Psoas muscle (tissue), 7 donors: ENCODE measurements at regions not wholly inside any gene's neighbourhood (a gene's known extent, or its start where the extent isn't known, plus 50 kb on each side); places are given as distances from the start of the nearest gene placed in this dataset.

ENCODE experiments used
- ATAC-seq, 4 donors: fragments of 200-7000 bp; cut with Tn5 transposase; one replicate each; pipeline ENCODE4 v1.9.1; 2020; ENCODE audit warnings: moderate library complexity in 3 of 4, mild to moderate bottlenecking in 2 of 4
- DNase-seq, 2 donors: peaks; one replicate each; pipeline ENCODE4 v3.0.0-alpha.2; 2020
- H3K27ac ChIP-seq: fragments of 200-600 bp; one replicate; pipeline ENCODE4 v1.8.0; 2022
- H3K27me3 ChIP-seq, 3 donors: fragments of 200-600 bp in 1 of 3; one replicate each; pipeline versions ENCODE4 v1.6.1 to v1.8.0; 2013 to 2022; ENCODE audit warnings: low read length in 2 of 3, mild to moderate bottlenecking in 2 of 3, moderate library complexity in 1 of 3; ENCODE audit not compliant: insufficient read depth in 3 of 3
- H3K36me3 ChIP-seq, 2 donors: fragments of 200-600 bp in 1 of 2; one replicate each; pipeline versions ENCODE4 v1.6.1 to v1.8.0; 2013 to 2022; ENCODE audit warnings: low read depth in 1 of 2, mild to moderate bottlenecking in 1 of 2, moderate library complexity in 1 of 2; ENCODE audit not compliant: insufficient read depth in 1 of 2
- H3K4me1 ChIP-seq: fragments of 200-600 bp; one replicate; pipeline ENCODE4 v1.8.0; 2022
- H3K4me3 ChIP-seq: fragments of 200-600 bp; one replicate; pipeline ENCODE4 v1.8.0; 2022; ENCODE audit warnings: mild to moderate bottlenecking
- H3K9me3 ChIP-seq: fragments of 200-600 bp; one replicate; pipeline ENCODE4 v1.8.0; 2022
- WGBS, 3 donors: extraction: QIAGEN DNeasy Blood & Tissue Kit; methylation state at CpG; one replicate each; pipeline versions ENCODE4 v1.1.6 to v1.1.7; 2013; 5-methylcytosine and 5-hydroxymethylcytosine counted together
- intact Hi-C, 2 donors: fragments of 100-400 bp; cut with DNase I; formaldehyde crosslinking; loops; one replicate each; pipeline versions ENCODE4 v1.11.0 to v1.14.2; 2022
- TF ChIP-seq, protein P1 (sequence below): fragments of 200-600 bp; IDR thresholded peaks from one replicate; pipeline ENCODE4 v1.8.0; 2022; ENCODE audit warnings: antibody characterized with exemption
- donor health status: healthy with polysubstance abuse.
- donor health status: DM: no; HTN: no; CAD: no; lungs with moderate emphysema.
- donor health status: Bipolar disorder and iron deficiency.
- donor health status: healthy.
- donor health status: DM: yes; HTN: yes; CAD: no.
- donor health status: DM: no; HTN: no; CAD: no.
- donor health status: DM: yes; HTN: yes; CAD: no.

DNA sequence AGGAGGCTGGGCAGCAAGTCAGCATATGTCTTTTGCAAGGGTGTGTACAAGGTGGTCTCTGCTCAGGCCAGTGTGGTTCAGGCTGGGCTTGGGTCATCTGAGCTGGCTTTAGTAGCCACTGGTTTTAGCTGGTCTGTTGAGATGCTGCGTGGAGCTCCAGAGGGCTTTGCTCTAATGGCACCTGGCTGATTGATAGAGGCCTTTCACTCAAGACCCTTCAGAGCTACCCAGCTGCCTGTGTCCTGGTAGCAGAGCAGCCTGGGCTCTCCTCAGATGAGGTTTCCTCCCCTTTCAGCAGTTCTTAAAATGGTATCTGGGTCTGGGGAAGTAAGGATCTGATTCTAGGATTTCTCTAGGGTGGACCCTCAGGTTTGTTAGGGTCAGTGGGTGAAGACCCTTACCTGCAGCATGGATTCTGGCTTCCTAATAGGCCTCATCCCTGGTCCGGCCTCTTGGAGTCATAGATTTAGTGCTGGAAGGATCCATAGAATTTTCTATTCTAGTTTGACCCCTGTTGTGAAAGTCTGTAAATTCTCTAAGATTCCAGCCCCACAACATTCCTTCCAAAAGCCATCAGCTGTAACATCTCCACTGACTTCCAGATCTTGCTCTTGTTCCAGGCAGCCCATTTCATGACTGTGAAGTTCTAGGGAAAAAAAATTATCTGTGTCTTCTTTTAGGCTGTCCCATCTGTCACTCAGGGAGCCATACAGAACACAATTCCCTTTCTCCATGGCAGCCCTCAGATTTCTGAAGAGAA lies 190.2 kb upstream of the ZBED5 start:
- H3K9me3 ChIP-seq: no peaks in the 10 kb centered on the region
- no peak overlapping the region for H3K4me3 ChIP-seq
- no peak for ATAC-seq
- H3K4me1 ChIP-seq: no peaks in the 10 kb centered on the region
- H3K27me3 ChIP-seq: no peaks in the 10 kb centered on the region
- 62 to 81% (median 72%) methylated on average over 2 of the region's 2 CpGs for WGBS, 3 donors
- intact Hi-C loops: no loop called here
- TF ChIP-seq, protein P1, sequence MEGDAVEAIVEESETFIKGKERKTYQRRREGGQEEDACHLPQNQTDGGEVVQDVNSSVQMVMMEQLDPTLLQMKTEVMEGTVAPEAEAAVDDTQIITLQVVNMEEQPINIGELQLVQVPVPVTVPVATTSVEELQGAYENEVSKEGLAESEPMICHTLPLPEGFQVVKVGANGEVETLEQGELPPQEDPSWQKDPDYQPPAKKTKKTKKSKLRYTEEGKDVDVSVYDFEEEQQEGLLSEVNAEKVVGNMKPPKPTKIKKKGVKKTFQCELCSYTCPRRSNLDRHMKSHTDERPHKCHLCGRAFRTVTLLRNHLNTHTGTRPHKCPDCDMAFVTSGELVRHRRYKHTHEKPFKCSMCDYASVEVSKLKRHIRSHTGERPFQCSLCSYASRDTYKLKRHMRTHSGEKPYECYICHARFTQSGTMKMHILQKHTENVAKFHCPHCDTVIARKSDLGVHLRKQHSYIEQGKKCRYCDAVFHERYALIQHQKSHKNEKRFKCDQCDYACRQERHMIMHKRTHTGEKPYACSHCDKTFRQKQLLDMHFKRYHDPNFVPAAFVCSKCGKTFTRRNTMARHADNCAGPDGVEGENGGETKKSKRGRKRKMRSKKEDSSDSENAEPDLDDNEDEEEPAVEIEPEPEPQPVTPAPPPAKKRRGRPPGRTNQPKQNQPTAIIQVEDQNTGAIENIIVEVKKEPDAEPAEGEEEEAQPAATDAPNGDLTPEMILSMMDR: no peak
- H3K36me3 ChIP-seq: no peaks in the 10 kb centered on the region
- no peak for DNase-seq
- no peak overlapping the region for H3K27ac ChIP-seq

GRCh38 chr11:11046781-11047180 lies 188.9 kb upstream of the ZBED5 start:
- TF ChIP-seq, protein P1: no peak
- Histone ChIP-seq H3K4me1 (no peaks in the 10 kb centered on the region), H3K27me3 (no peaks in the 10 kb centered on the region), H3K9me3 (no peaks in the 10 kb centered on the region), H3K27ac (no peak overlapping the region), H3K4me3 (no peak overlapping the region), H3K36me3 (no peaks in the 10 kb centered on the region)
- intact Hi-C loops: no loop called here
- DNase-seq (no peak), ATAC-seq (no peak)
- WGBS, 3 donors: 93 to 100% (median 97%) methylated on average over 4 of the region's 4 CpGs

DNA sequence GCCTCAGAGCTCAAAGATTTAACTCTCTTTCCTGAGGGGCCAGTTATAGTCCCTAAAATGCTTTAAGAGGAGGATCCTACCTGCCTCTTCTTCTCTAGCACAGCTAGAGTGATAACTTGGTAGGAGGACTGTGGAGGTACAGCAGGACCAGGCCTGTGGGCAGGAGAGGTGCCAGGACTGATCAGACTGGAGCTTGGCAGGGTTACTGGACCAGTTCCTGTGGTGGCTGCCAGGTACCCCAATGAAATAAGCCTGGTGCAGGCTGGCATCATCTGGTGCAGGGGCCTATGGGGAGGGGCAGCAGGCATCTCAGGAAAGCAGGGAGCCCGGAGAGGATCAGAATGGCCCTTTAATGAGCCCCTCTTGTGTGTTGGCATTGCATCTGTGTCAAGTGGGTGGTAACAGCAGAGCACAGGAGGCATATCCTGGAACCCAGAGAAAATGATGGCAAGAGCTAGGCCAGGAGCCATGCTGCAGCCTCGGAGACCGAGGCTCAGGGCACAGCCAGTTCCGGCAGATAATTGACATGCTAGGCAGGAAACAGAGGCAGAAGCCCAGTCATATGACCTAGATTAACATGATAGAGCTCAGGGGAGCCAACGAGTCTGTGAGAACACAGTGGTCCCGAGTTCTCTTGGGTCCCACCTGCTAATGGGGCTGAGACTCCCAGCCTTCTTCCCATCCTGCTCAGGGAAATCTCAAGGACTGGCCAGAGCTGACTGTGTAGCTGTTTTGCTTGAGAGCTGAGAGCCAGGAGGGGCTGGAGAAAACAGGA lies 187.5 kb upstream of the ZBED5 start:
- Histone ChIP-seq H3K4me3 (no peak overlapping the region), H3K4me1 (no peaks in the 10 kb centered on the region), H3K27ac (no peak overlapping the region), H3K9me3 (no peaks in the 10 kb centered on the region), H3K27me3 (no peaks in the 10 kb centered on the region), H3K36me3 (no peaks in the 10 kb centered on the region)
- intact Hi-C loops: no loop called here
- WGBS, 3 donors: 75 to 86% (median 85%) methylated on average over 6 of the region's 6 CpGs
- no peak for DNase-seq
- TF ChIP-seq, protein P1: no peak
- no peak for ATAC-seq

DNA sequence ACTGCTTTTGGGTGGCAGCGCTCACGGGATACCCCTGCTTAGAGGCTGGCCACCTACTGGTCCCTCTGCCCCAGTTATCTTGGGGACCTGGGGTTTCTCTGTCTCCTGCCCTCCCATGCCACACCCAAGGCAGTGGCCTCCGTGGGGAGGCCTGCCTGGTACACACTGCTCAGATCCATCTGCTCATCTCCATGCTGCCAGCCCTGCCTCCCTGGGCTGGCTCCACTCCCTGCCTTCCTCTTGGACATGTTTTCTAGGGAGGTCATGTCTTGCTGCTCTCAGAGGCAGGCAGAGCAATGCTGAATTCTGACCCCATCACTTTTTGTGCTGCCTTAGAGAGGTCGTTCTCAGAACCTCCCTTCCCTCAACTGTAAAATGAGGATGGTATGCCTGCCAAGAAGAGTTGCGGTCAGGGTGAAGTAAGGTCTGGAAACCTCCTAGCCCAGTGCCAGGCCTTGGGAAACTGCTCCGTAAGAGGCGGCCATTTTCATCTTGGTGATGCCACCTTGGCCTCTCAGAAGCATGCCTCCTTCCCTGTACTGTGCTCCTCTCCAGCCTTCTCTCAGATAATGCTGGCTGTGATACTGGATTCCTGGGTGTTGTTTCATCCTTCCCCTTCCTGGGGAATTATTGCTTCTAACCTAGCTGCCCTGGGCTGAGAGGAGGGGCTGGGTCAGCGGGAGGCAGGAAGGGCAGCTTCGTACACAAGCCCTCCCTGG lies 186.4 kb upstream of the ZBED5 start:
- Histone ChIP-seq H3K4me3 (no peak overlapping the region), H3K27ac (no peak overlapping the region), H3K36me3 (no peaks in the 10 kb centered on the region), H3K4me1 (no peaks in the 10 kb centered on the region), H3K27me3 (no peaks in the 10 kb centered on the region), H3K9me3 (no peaks in the 10 kb centered on the region)
- 66 to 73% (median 67%) methylated on average over 9 of the region's 9 CpGs for WGBS, 3 donors
- intact Hi-C loops: no loop called here
- DNase-seq (no peak), ATAC-seq (peak in 2 of 4 donors; percentile 37 to 78)
- TF ChIP-seq, protein P1: no peak
